ENCODE measurements at regions not wholly inside any gene's neighbourhood (a gene's known extent, or its start where the extent isn't known, plus 50 kb on each side); places are given as distances from the start of the nearest gene placed in this dataset.
"Not testable (repeated sequence)": the region's sequence is repeated elsewhere in the genome, so short reads cannot be mapped to it uniquely, and the experiment has no call there.

DNA sequence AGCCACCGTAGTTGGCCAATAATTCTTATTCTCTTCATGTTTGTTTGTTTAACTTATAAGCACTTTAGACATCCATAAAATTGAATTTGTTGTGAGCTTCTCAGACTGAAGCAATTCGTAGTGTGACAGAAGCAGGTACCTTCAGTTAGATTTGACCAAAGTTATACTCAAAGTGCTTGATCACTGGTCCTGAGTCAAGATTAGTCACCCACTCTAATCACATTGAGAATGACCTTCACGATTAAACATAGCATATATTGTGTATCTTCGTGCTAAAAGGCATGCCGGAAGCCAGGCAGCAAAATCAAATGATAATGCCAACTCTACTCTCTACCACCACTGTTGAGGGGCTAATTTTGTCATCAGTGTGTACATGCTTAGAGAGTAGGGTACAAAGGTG lies 763.7 kb upstream of the MBL2 start:
- TF ChIP-seq CTCF (IDR thresholded peaks at IDR 0.05): no peak
- no peaks in the 10 kb centered on the region for H3K36me3 ChIP-seq

GRCh38 chr10:53534428-53534827 lies 761.8 kb upstream of the MBL2 start:
- H3K9me3 ChIP-seq: no peaks in the 10 kb centered on the region
- no peak overlapping the region for H3K4me3 ChIP-seq
- no peaks in the 10 kb centered on the region for H3K36me3 ChIP-seq
- no peaks in the 10 kb centered on the region for H3K27me3 ChIP-seq
- no peak for DNase-seq (ENCODE audit: low spot score)
- H3K4me1 ChIP-seq: no peaks in the 10 kb centered on the region
- TF ChIP-seq CTCF (IDR thresholded peaks at IDR 0.05): no peak
- H3K27ac ChIP-seq: no peak overlapping the region

More for the DNA sequence above, 763.7 kb upstream of the MBL2 start:
- no peaks in the 10 kb centered on the region for H3K27me3 ChIP-seq
- H3K4me3 ChIP-seq: no peak overlapping the region
- no peak overlapping the region for H3K27ac ChIP-seq
- H3K4me1 ChIP-seq: no peaks in the 10 kb centered on the region
- no peaks in the 10 kb centered on the region for H3K9me3 ChIP-seq
- no peak for DNase-seq (ENCODE audit: low spot score)

- H3K9me3 ChIP-seq: no peaks in the 10 kb centered on the region
- H3K36me3 ChIP-seq: no peaks in the 10 kb centered on the region
- TF ChIP-seq CTCF (IDR thresholded peaks at IDR 0.05): no peak
- H3K27ac ChIP-seq: no peak overlapping the region
- no peak for DNase-seq (ENCODE audit: low spot score)
- no peak overlapping the region for H3K4me3 ChIP-seq
- H3K27me3 ChIP-seq: no peaks in the 10 kb centered on the region
- H3K4me1 ChIP-seq: no peaks in the 10 kb centered on the region
Observed at GRCh38 chr10:53528974-53529373, 756.4 kb upstream of the MBL2 start.

DNA sequence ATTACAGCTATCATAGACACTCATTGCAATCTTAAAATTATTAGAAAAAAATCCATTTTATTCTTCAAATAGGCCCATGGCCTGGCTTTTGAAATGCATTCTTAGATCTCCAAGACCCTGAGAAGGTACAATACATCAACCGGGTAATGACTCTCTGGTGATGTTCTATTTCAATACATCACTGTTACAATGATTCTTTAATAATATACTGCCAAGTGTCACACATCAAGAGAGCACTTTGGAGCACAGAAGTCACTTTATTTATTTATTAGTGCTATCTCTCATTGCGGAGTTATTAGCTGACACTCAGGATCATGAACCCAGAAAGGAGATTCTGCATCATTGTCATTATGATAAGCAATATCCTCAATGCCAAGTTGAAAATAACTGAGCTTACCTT lies 748.5 kb upstream of the MBL2 start:
- Histone ChIP-seq H3K36me3 (no peaks in the 10 kb centered on the region), H3K4me3 (no peak overlapping the region), H3K9me3 (no peaks in the 10 kb centered on the region), H3K27me3 (no peaks in the 10 kb centered on the region), H3K4me1 (no peaks in the 10 kb centered on the region), H3K27ac (no peak overlapping the region)
- no peak for TF ChIP-seq CTCF (IDR thresholded peaks at IDR 0.05)
- no peak for DNase-seq (ENCODE audit: low spot score)

DNA sequence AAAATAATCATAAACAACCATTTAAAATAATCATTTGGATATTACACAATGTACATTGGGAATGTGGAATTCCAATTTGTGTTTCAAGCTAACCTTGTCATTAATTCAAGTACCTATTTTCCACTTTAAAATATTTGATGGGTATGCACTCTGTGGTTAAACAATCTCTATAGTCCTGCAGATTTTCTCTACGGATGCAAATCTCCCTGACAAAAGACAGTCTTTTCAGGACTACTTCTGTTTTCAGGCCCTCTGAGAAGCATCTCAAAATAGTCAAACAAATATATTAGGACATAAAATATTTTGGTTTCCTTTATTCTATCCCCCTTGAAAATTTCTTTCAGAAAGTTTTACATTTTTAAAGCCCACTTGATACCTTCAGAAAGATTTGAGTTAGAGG lies 735.6 kb upstream of the MBL2 start:
- H3K4me3 ChIP-seq: no peak overlapping the region
- H3K27ac ChIP-seq: no peak overlapping the region
- TF ChIP-seq CTCF (IDR thresholded peaks at IDR 0.05): no peak
- H3K4me1 ChIP-seq: no peaks in the 10 kb centered on the region
- H3K36me3 ChIP-seq: no peaks in the 10 kb centered on the region
- H3K27me3 ChIP-seq: no peaks in the 10 kb centered on the region
- DNase-seq (ENCODE audit: low spot score): no peak
- no peaks in the 10 kb centered on the region for H3K9me3 ChIP-seq

DNA sequence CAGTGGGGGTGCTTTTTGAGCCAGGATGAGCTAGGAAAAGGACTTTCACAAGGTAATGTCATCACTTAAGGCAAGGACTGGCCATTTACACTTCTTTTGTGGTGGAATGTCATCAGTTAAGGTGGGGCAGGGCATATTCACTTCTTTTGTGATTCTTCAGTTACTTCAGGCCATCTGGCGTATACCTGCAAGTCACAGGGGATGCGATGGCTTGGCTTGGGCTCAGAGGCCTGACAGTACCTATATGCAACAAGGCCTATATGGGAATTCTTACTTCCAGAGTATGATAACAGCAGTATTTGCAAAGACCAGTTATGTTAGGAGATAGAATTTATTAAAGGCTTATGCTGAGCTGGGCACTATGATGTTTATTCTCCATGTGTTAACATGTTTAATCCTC lies 731.9 kb upstream of the MBL2 start:
- H3K27me3 ChIP-seq; H3K4me3 ChIP-seq; H3K4me1 ChIP-seq; H3K27ac ChIP-seq; H3K9me3 ChIP-seq; DNase-seq (ENCODE audit: low spot score); H3K36me3 ChIP-seq: not testable (repeated sequence)

Measured in right atrium auricular region (tissue), 2 donors.